ENCODE measurements at regions not wholly inside any gene's neighbourhood (a gene's known extent, or its start where the extent isn't known, plus 50 kb on each side); places are given as distances from the start of the nearest gene placed in this dataset.
"Not testable (repeated sequence)": the region's sequence is repeated elsewhere in the genome, so short reads cannot be mapped to it uniquely, and the experiment has no call there.

DNA sequence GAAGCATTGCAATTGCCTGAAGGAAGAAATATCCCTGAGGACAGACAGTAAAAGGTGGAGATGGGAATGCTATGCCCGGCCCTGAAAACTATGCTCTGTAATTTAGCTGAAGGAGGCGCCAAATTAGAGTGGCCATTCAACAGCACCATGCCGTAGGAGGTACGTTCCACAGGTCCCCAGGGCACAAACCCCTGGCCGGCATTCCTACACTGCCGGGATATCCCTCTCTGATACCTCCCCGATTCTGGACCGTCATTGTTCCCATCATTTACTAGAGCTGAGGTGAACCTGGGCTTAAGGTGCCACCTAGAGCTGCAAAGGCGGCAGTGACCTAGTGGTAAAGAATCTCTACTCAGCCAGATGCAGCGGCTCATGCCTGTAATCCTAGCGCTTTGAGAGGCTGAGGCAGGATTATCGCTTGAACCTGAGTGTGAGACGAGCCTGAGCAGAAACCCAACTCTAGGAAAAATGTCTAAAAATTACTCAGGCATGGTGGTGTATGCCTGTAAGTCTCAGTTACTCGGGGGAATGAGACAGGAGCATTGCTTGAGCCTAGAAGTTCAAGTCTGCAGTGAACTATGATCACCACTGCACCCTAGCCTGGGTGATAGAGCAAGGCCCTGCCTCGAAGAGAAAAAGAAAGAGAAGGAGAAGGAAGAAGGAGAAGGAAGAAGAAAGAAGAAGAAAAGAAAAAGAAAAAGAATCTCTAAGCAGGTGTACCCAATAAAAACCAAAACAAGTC, 53.0 kb upstream of the TNKS2 start:
- TF ChIP-seq, protein P1, sequence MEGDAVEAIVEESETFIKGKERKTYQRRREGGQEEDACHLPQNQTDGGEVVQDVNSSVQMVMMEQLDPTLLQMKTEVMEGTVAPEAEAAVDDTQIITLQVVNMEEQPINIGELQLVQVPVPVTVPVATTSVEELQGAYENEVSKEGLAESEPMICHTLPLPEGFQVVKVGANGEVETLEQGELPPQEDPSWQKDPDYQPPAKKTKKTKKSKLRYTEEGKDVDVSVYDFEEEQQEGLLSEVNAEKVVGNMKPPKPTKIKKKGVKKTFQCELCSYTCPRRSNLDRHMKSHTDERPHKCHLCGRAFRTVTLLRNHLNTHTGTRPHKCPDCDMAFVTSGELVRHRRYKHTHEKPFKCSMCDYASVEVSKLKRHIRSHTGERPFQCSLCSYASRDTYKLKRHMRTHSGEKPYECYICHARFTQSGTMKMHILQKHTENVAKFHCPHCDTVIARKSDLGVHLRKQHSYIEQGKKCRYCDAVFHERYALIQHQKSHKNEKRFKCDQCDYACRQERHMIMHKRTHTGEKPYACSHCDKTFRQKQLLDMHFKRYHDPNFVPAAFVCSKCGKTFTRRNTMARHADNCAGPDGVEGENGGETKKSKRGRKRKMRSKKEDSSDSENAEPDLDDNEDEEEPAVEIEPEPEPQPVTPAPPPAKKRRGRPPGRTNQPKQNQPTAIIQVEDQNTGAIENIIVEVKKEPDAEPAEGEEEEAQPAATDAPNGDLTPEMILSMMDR (IDR thresholded peaks at IDR 0.05; ENCODE audit: low read length, missing control alignments) = peak; percentile 37
- peak; percentile 39 for DNase-seq (ENCODE audit: low read depth)
- H3K4me3 ChIP-seq (replicated peaks; ENCODE audit: low read depth, low read length) = no peak overlapping the region

DNA sequence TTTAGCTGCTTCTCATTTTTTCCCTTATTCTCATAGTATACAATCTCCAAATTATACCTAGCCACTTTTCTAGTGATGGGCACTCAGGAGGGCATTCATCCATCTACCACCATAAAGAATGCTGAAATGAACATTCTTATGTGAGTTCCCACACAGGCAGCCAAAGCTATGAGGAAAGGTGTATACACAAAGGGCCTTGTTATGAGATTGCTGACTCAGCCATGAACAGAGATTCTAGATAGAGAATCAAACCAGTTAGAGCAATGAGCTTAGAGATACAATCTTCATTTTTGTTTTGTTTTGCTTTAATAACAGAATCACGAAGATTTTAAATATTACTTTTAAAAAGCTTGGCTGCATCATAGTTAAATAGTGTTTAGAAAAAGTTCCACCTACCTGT, 54.8 kb upstream of the TNKS2 start:
- TF ChIP-seq, protein P1 (IDR thresholded peaks at IDR 0.05; ENCODE audit: low read length, missing control alignments) = no peak
- DNase-seq (ENCODE audit: low read depth) = no peak
- H3K4me3 ChIP-seq (replicated peaks; ENCODE audit: low read depth, low read length) = no peak overlapping the region

DNA sequence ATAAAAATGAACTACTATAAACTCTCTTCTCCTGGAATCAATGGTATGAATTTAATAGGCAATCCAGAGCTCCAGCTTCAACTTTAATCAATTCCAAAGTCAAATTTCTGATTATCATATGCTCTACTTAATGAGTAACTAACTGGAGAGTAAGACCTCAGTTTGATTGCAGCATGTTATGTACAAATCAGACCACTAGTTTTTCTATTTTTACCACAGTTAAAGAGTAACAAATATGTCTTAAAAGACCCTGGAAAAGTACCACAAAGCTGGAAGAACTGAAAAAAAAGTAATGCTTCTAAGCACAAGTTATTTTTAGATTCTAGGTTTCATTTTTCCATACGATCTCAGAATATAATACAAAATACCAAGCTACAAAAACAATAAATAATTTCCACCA, 56.0 kb upstream of the TNKS2 start:
- TF ChIP-seq, protein P1 (IDR thresholded peaks at IDR 0.05; ENCODE audit: low read length, missing control alignments) = no peak
- DNase-seq (ENCODE audit: low read depth) = no peak
- no peak overlapping the region for H3K4me3 ChIP-seq (replicated peaks; ENCODE audit: low read depth, low read length)

DNA sequence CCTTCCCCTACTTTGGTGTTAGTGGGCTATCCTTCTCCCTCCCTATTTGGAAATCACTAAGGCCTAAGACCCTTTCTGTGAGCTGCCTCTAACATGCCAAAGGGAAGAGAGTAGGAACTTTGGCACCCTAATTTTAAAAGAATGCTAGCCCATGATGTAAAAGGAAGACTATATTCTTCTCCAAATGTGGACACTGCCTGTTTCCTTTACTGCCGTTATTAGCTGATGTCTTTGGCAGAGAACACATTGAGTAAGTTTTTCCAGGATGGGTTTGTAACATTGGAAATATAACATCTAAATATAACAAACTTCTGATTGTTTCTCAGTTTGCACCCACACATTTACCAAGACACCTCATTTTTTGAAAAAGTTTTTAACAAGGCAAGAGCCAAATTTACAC, 56.9 kb upstream of the TNKS2 start:
- H3K4me3 ChIP-seq (replicated peaks; ENCODE audit: low read depth, low read length) = no peak overlapping the region
- TF ChIP-seq, protein P1 (IDR thresholded peaks at IDR 0.05; ENCODE audit: low read length, missing control alignments) = no peak
- no peak for DNase-seq (ENCODE audit: low read depth)

DNA sequence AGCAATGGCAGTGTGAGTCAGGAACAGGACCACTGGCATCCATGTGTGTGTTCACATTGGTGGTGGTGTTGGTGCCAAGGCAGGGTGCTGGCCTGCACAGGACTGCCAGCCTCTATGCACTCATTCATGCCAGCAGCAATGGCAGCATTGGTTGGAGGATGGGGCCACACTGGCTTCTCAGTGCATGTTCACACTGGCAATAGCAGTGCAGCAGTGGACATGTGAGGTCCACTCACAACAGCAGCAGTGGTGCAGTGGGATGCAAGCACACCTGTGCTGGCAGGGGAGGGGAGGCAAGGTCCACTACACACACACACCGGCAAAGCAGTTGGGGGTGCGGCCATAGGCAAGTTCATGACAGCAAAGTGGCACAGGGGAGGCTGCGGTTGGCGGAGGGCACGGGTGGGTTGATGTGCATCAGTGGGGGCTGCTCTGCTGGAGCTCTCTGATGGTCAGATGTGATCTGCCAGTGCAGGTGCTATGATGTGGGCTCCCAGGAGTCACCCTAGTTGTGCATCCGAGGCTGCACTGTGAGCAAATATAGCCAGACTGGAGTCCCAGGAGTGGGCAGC, 57.8 kb upstream of the TNKS2 start:
- TF ChIP-seq, protein P1 (IDR thresholded peaks at IDR 0.05; ENCODE audit: low read length, missing control alignments) = no peak
- no peak for DNase-seq (ENCODE audit: low read depth)
- H3K4me3 ChIP-seq (replicated peaks; ENCODE audit: low read depth, low read length) = no peak overlapping the region

DNA sequence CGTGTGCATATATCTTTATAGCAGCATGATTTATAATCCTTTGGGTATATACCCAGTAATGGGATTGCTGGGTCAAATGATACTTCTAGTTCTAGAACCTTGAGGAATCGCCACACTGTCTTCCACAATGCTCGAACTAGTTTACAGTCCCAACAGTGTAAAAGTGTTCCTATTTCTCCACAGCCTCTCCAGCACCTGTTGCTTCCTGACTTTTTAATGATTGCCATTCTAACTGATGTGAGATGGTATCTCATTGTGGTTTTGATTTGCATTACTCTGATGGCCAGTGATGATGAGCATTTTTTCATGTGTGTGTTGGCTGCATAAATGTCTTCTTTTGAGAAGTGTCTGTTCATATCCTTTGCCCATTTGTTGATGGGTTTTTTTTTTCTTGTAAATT, 66.0 kb upstream of the TNKS2 start:
- not testable (repeated sequence) for H3K4me3 ChIP-seq (replicated peaks; ENCODE audit: low read depth, low read length); DNase-seq (ENCODE audit: low read depth)

DNA sequence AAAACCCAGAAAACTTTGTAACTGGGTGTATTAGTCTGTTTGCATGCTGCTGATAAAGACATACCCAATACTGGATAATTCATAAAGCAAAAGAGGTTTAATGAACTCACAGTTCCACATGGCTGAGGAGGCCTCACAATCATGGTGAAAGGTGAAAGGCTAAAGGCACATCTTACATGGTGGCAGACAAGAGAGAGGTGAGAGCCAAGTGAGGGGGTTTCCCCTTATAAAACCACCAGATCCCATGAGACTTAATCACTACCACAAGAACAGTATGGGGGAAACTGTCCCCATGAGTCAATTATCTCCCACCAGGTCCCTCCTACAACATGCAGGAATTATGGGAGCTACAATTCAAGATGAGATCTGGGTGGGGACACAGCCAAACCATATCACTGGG, 68.9 kb upstream of the TNKS2 start:
- DNase-seq (ENCODE audit: low read depth); H3K4me3 ChIP-seq (replicated peaks; ENCODE audit: low read depth, low read length): not testable (repeated sequence)

DNA sequence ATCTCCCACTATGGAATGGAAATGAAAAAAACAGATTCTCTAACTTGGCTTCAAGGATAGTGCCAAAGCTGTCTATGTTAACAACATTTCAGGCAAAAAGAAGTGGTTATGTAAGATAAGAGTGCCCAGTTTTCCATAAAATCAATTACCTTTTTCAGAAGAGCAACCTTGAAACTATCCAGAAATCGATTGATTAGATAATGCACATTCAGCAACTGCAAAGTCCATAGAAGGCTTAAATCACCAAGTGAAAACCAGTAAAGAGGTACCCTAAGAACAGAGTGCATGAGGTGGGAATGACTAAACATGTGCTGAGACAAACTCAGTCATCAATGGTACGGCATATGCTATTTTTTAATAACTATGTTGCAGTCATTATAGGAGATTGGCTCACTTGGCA, 71.9 kb upstream of the TNKS2 start:
- DNase-seq (ENCODE audit: low read depth) = no peak
- H3K4me3 ChIP-seq (replicated peaks; ENCODE audit: low read depth, low read length) = no peak overlapping the region
- TF ChIP-seq, protein P1 (IDR thresholded peaks at IDR 0.05; ENCODE audit: low read length, missing control alignments) = no peak
